Mesodermal cell (in vitro differentiated cells): ENCODE measurements at regions not wholly inside any gene's neighbourhood (a gene's known extent, or its start where the extent isn't known, plus 50 kb on each side); places are given as distances from the start of the nearest gene placed in this dataset.
"Not testable (repeated sequence)": the region's sequence is repeated elsewhere in the genome, so short reads cannot be mapped to it uniquely, and the experiment has no call there.

ENCODE experiments used
- H3K27ac ChIP-seq: 2 replicates; pipeline ENCODE4 v1.7.0; 2013; ENCODE audit warnings: mild to moderate bottlenecking, low read depth, low read length, moderate library complexity; ENCODE audit not compliant: severe bottlenecking
- H3K36me3 ChIP-seq: 2 replicates; pipeline ENCODE4 v1.7.1; 2013; ENCODE audit warnings: mild to moderate bottlenecking, low read length, moderate library complexity; ENCODE audit not compliant: control insufficient read depth, insufficient read depth
- H3K4me1 ChIP-seq: one replicate; pipeline ENCODE4 v1.7.1; 2013; ENCODE audit warnings: mild to moderate bottlenecking, low read length; ENCODE audit not compliant: insufficient read depth, control insufficient read depth, poor library complexity, severe bottlenecking
- H3K4me3 ChIP-seq: 2 replicates; pipeline ENCODE4 v1.7.0; 2013; ENCODE audit warnings: low read length, control low read depth, mild to moderate bottlenecking; ENCODE audit not compliant: insufficient read depth, poor library complexity, severe bottlenecking; ENCODE audit errors: extremely low read depth
- H3K9me3 ChIP-seq: 2 replicates; pipeline ENCODE4 v1.7.1; 2013; ENCODE audit warnings: mild to moderate bottlenecking, low read length, moderate library complexity; ENCODE audit not compliant: control insufficient read depth
- WGBS, 2 experiments: methylation state at CpG; one replicate each; pipeline ENCODE4 v1.1.5; 2013; ENCODE audit warnings: missing lambda C conversion rate in 2 of 2; ENCODE audit not compliant: insufficient coverage in 2 of 2; 5-methylcytosine and 5-hydroxymethylcytosine counted together

- H3K4me3 ChIP-seq, H3K4me1 ChIP-seq, H3K36me3 ChIP-seq, H3K27ac ChIP-seq, H3K9me3 ChIP-seq: not testable (repeated sequence)
- WGBS, 2 experiments: 100% methylated on average over 4 of the region's 4 CpGs; no CpG with 5 or more reads in 1 of the 2 experiments
These were observed 429.7 kb downstream of the SH2D4B start for GRCh38 chr10:80967357-80967756.

DNA sequence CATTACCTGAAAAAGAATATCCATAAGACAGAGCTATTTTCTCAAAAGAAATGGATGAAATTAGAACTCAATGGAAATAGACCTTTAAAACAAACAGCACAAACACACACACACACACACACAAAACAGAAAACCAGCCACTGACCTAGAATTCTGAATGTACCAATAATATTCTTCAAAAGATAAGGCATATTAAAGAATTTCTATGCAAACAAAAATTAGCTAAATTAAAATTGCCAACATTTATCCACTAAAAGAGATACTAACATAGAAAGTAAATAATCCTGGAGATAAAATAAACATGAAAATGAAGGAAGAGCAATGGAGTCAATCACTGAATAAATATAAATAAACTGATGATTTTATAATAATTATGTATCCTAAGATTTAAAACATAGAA, 431.2 kb downstream of the SH2D4B start:
- Histone ChIP-seq H3K27ac (no peak overlapping the region), H3K9me3 (no peaks in the 10 kb centered on the region), H3K36me3 (no peaks in the 10 kb centered on the region), H3K4me3 (no peak overlapping the region), H3K4me1 (no peaks in the 10 kb centered on the region)

GRCh38 chr10:80971461-80971860, 433.8 kb downstream of the SH2D4B start:
- H3K4me1 ChIP-seq: no peaks in the 10 kb centered on the region
- 86% methylated on average over 1 of the region's 1 CpG; no CpG with 5 or more reads in 1 of the 2 experiments for WGBS, 2 experiments
- no peaks in the 10 kb centered on the region for H3K36me3 ChIP-seq
- H3K9me3 ChIP-seq: no peaks in the 10 kb centered on the region
- H3K4me3 ChIP-seq: no peak overlapping the region
- H3K27ac ChIP-seq: no peak overlapping the region

DNA sequence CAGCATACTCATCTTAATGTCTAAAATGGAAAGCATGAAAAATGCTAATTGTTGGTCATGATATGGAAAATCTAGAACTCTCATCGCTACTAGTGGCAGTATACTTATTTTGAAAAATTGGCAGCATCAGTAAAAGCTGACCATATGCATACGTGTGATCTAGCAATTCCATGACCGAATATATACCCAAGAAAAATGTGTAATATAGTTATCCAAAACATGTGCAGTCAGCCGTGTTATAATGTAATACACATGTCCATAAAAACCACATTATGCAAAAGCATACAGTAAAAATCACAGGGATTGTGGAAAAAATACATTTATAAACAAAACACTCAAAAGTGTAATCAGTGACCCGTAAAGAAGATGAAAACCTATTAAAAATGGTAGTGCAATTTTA, 439.0 kb downstream of the SH2D4B start:
- 80% methylated on average over 1 of the region's 5 CpGs; no CpG with 5 or more reads in 1 of the 2 experiments for WGBS, 2 experiments
- Histone ChIP-seq H3K27ac (no peak overlapping the region), H3K36me3 (no peaks in the 10 kb centered on the region), H3K4me3 (no peak overlapping the region), H3K9me3 (no peaks in the 10 kb centered on the region), H3K4me1 (no peaks in the 10 kb centered on the region)

DNA sequence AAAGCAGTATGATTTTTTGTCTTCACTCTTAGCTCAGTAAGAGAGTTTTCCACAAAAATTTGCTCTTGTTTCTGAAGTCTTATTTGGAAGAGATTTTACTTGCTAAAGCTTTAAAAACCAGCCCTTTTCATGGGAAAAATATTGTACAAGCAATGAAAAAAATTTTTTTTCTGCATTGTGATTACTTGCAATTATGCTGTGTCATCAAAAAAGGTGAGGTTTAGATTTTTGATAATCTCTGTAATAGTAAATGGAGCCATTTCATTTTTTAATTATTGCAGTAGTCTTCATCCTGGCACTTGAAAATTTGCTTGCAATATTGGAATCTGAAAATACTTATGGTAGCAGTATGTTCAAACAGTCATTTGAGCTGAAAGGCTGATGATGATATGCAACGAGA, 447.4 kb downstream of the SH2D4B start:
- no peaks in the 10 kb centered on the region for H3K36me3 ChIP-seq
- no peaks in the 10 kb centered on the region for H3K4me1 ChIP-seq
- no peaks in the 10 kb centered on the region for H3K9me3 ChIP-seq
- no peak overlapping the region for H3K27ac ChIP-seq
- WGBS, 2 experiments: no CpG with 5 or more reads among the region's 1 CpG
- H3K4me3 ChIP-seq: no peak overlapping the region

DNA sequence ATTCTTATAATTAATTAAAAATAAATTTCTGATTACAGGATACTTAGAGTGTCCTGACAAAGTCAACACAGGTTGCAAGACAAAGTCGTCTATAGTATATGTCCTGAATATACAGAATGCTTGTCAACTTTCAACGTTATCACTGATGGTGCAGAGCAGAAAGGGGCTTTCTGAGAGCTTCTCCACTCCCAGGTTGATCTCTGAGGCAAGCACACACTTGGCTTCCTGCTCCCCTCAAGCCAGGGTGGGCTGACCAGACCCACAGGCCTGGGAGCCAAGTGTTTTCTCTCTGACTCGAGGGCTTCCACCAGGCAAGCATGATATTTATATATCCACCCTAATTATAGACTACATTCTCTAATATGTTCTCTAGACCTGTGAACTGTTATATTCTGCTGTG, 448.9 kb downstream of the SH2D4B start:
- 43% methylated on average over 1 of the region's 3 CpGs; no CpG with 5 or more reads in 1 of the 2 experiments for WGBS, 2 experiments
- no peak overlapping the region for H3K27ac ChIP-seq
- H3K4me1 ChIP-seq: no peaks in the 10 kb centered on the region
- no peak overlapping the region for H3K4me3 ChIP-seq
- H3K36me3 ChIP-seq: no peaks in the 10 kb centered on the region
- H3K9me3 ChIP-seq: no peaks in the 10 kb centered on the region

- WGBS, 2 experiments: 100% methylated on average over 1 of the region's 3 CpGs; no CpG with 5 or more reads in 1 of the 2 experiments
- H3K4me1 ChIP-seq: no peaks in the 10 kb centered on the region
- no peak overlapping the region for H3K27ac ChIP-seq
- no peaks in the 10 kb centered on the region for H3K36me3 ChIP-seq
- H3K4me3 ChIP-seq: no peak overlapping the region
- H3K9me3 ChIP-seq: no peaks in the 10 kb centered on the region
These were observed 451.1 kb downstream of the SH2D4B start for GRCh38 chr10:80988755-80989154.

- no peak overlapping the region for H3K4me3 ChIP-seq
- no peaks in the 10 kb centered on the region for H3K4me1 ChIP-seq
- WGBS, 2 experiments: 73 to 80% methylated on average over 7 of the region's 7 CpGs
- H3K27ac ChIP-seq: no peak overlapping the region
- H3K9me3 ChIP-seq: no peaks in the 10 kb centered on the region
- H3K36me3 ChIP-seq: no peaks in the 10 kb centered on the region
These were observed 459.0 kb downstream of the SH2D4B start for GRCh38 chr10:80996615-80997193.

DNA sequence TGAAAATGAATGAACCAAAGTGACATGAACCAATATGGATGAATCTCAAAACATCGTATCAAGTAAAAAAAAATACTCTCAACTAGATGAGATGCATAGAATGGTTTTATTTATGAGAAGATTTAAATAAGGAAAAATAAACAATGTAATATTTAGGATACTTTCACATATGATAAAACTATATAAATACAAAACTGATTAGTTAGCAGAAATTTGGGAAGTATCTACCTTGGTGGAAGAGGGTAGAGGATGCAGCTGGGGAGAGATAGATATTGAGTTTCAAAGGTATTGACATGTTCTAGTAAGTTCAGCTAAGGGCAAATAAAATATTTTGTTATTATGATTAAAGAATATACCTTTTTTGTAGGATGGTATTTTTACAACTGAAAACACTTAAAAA, 463.1 kb downstream of the SH2D4B start:
- Histone ChIP-seq H3K36me3 (no peaks in the 10 kb centered on the region), H3K27ac (no peak overlapping the region), H3K4me1 (no peaks in the 10 kb centered on the region), H3K9me3 (no peaks in the 10 kb centered on the region), H3K4me3 (no peak overlapping the region)
- WGBS, 2 experiments: no CpG with 5 or more reads among the region's 1 CpG

- Histone ChIP-seq H3K4me3 (no peak overlapping the region), H3K4me1 (no peaks in the 10 kb centered on the region), H3K9me3 (no peaks in the 10 kb centered on the region), H3K27ac (no peak overlapping the region), H3K36me3 (no peaks in the 10 kb centered on the region)
- WGBS, 2 experiments: 93% methylated on average over 4 of the region's 4 CpGs
These were observed 464.7 kb downstream of the SH2D4B start for GRCh38 chr10:81002382-81002781.

- WGBS, 2 experiments: 100% methylated on average over 1 of the region's 1 CpG
- H3K4me3 ChIP-seq: no peak overlapping the region
- no peaks in the 10 kb centered on the region for H3K9me3 ChIP-seq
- H3K27ac ChIP-seq: no peak overlapping the region
- no peaks in the 10 kb centered on the region for H3K4me1 ChIP-seq
- no peaks in the 10 kb centered on the region for H3K36me3 ChIP-seq
These were observed 470.2 kb downstream of the SH2D4B start for GRCh38 chr10:81007872-81008271.
